HG03066 (cell line): ENCODE measurements at regions not wholly inside any gene's neighbourhood (a gene's known extent, or its start where the extent isn't known, plus 50 kb on each side); places are given as distances from the start of the nearest gene placed in this dataset.

ENCODE experiments used
- ATAC-seq: cut with Tn5 transposase; IDR thresholded peaks from one replicate; pipeline ENCODE4 v1.9.1; 2021; ENCODE audit warnings: low read depth; ENCODE audit not compliant: unreplicated experiment

DNA sequence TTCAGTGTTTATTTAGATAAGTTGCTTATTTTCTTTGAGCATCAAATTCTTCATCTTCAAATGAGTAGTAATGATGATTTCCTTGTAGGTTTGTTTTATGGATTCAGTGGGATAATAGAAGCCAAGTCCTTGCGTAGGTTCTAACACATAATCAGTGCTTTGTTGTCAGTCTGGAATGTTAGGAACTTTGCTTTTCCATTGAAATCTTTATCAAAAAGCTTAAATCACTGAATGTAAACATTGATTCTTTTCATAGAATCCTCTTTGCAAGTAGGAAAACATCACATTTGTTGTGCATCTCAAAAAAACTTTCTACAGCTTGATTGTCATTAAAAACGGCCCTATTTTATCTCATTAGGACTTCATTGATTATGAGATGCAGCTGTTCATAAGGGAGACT is 490.3 kb upstream of the GOT2 start:
- ATAC-seq, result no peak

- ATAC-seq, result no peak
Observed at GRCh38 chr16:59220011-59220410, 485.9 kb upstream of the GOT2 start.

DNA sequence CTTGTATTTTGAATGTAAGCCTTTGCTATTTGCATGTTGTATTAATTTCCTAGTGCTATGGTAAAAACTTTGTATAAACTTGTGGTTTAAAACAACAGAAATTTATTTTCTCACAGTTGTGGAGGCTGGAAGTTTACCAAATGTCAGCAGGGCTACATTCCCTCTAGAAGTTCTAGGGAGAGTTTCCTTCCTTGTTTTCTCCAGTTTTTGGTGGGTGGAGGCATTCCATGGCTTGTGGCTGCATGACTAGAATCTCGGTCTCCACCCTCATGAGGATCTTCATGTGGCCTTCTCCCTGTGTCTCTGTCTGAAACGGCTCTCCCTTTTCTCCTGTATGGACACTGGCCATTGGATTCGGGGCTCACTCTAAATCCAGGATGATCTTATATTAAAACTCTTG is 482.2 kb upstream of the GOT2 start:
- no peak for ATAC-seq

GRCh38 chr16:59214455-59214854 is 480.3 kb upstream of the GOT2 start:
- ATAC-seq, result no peak

GRCh38 chr16:59213952-59214351 is 479.8 kb upstream of the GOT2 start:
- no peak for ATAC-seq

DNA sequence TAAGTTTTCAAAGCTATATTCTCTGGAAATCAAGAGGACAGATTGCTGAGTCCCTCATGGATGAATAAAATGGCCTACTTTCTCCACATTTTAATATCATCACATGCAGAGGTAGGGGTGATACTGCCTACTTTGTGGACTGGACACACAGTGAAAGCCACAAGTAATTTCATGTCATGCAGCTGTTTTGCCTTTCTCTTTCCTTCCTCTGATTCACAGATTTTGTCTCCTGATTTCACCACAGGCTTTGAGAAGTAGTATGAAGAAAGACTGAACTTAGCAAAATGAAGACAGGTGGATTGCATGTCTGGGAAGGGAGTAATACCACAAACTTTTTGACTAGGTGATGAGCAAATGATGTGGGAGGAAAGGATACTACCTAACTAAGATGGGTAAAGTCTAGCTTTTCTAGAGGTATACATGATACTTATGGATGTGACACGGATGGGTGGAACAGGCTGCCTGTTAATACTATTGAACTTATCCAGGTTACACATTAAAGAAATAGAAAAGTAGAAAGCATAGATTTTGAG is 478.4 kb upstream of the GOT2 start:
- no peak for ATAC-seq

GRCh38 chr16:59210955-59211541 is 476.9 kb upstream of the GOT2 start:
- no peak for ATAC-seq

DNA sequence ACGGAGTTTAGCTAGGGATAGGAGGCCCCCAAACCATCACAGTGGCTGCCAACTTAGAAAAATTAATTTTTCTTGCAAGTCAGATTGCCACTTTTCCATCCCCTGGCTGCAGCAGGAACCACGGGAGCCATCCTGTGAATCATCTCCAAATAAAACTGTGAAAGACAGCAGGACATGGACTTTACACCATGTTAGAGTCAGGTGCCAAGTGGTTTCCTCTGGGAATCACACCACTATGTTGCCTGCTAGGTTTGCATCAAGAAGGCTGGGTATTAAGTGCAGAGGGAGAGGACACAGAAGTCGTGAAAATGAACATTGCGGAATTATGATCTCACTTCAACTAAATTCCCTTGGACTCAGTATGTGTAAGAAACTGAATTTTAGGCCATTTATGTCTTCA is 471.3 kb upstream of the GOT2 start:
- no peak for ATAC-seq

DNA sequence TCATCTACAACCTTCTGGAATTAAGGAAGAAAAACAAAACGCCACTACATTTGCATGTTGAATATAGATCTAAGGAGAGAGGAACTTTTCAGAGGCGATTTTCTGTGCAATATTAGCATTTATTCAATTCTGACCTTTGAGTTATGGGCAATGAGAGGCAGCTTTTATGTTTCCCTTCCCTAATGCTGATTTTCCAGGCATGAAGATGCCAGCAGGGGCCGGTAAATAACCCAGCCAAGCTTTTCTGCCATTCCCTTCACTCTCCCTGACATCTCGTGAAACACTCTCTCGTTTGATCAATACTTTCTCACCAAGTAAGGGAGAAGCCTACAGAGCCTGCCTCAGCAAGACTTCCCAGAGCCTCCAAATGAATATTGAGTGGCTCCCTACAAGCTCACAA is 470.5 kb upstream of the GOT2 start:
- no peak for ATAC-seq

GRCh38 chr16:59202233-59202862 is 468.2 kb upstream of the GOT2 start:
- no peak for ATAC-seq

- no peak for ATAC-seq
Observed at GRCh38 chr16:59201821-59202220, 467.7 kb upstream of the GOT2 start.

GRCh38 chr16:59201160-59201559 is 467.0 kb upstream of the GOT2 start:
- no peak for ATAC-seq

GRCh38 chr16:59198487-59198886 is 464.4 kb upstream of the GOT2 start:
- ATAC-seq, result no peak

DNA sequence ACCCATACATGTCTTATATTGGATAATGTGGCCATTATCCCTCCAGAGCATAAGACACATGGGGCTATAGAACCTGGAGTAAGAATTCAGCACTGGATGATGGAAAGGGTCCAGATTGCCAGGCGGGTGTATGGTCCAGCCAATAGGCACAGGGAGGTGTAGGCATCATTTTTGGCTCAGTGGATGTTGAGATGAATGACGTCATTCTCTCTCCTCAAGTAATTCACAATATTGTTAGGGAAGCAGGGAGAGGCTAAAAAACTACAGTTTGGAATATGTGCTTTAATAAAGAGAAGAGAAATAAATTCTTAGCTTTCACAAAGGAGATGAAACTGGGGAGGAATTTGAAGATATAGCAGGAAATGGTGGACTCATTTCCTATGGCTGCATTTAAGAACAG is 461.1 kb upstream of the GOT2 start:
- no peak for ATAC-seq

GRCh38 chr16:59193637-59194036 is 459.5 kb upstream of the GOT2 start:
- ATAC-seq, result no peak

DNA sequence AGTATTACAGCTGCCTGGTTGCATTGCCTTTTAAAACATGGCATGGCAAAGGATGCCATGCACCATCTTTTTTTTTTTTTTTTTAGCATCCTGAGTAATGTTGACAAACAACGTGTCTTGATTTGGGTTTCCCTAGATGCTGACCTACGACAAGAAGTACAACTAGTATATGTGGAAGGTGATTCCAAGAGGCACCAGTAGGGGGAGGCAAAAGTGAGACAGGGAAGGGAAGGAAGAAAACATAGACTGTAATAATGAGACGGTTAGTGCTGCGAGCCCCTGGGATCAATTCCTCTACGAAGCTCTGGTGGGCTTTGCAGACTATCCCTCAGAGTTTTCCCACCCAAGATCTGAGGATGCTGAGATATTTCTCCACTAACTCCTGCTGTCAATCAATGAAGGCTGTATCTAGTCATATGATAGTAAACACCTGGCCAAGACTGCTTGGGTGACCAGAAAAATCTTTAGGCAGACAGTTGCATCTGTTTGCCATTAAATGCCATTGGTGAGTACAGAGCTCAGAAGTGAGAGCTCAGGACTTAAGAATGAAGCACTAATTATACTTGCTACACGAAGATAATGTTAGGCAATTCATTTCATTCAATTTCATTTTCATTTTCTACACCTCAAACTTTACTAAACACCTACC is 458.6 kb upstream of the GOT2 start:
- ATAC-seq, result no peak

- no peak for ATAC-seq
Observed at GRCh38 chr16:59190731-59191130, 456.6 kb upstream of the GOT2 start.

GRCh38 chr16:59188029-59188428 is 453.9 kb upstream of the GOT2 start:
- ATAC-seq, result no peak

DNA sequence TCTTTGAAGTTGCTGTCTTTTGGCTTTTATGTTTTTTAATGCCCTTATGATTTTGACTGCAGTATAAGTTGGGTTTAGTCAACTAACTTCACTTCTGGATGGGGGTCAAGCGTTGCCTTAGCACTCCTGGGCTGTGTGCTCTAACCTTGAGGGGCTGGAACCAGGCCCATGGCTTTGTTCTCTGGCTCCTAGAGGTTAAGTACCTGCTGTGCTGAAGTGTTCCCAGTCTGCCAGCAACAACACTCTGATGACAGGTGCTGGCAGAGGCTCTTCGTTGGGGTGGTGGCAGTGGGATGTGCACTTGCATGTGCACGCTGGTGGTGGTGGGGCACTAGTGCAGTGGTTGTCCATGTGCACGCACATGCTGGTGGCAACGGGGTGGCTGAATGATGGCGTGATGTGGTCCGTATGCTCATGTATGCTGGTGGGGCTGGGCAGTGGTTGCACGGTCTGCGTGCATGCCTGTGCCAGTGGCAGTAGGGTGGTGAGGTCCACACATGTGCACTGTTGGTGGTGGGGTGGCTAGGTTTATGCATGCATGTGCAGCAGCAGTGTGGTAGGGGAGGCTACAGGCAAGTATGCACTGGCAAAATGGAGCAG is 447.8 kb upstream of the GOT2 start:
- no peak for ATAC-seq

DNA sequence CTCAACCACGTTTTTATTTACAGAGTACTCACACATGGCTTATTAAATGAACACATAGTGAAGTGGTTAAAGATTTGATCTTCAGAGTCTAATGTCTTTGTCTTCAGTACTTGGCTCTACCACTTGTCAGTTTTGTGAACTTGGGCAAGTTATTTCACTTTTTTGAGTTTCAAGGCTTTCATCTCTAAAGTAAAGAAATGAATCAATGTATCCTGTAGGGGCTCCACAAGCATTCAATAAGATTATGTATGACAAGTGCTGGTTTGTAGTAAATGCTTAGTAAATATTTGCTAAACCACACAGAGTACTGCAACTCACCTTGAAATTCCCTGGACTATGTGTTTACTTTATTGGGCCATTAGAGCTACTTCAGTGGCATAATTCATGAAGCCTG is 446.0 kb upstream of the GOT2 start:
- ATAC-seq, result no peak

DNA sequence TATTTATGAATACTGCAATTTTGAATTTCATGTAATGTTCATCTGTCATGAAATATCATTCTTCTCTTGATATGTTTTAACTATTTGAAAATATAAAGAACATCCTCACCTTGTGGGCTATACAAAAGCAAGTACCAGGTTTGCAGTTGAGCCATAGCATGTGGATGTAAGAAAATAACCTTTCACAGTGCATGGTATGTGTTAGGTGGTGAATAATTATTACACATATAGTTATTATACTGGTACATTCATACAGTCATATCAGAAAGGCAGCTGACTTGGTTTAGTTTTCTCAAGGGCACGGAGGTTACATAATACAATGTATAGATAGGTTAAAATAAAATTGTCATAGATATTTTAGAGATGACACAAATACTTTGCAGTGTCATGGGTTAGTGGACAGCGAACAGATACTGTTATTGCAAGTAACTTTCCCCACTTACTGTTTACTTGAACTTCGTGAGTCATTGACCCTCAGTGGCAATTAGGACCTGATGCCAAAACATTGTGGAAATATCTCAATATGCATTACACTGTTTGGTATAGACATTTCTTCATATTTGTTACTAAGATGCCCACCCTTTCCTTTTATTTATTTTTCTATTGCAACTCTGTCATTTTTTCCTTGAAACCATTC is 445.4 kb upstream of the GOT2 start:
- ATAC-seq, result no peak
